ENCODE measurements at regions not wholly inside any gene's neighbourhood (a gene's known extent, or its start where the extent isn't known, plus 50 kb on each side); places are given as distances from the start of the nearest gene placed in this dataset.

DNA sequence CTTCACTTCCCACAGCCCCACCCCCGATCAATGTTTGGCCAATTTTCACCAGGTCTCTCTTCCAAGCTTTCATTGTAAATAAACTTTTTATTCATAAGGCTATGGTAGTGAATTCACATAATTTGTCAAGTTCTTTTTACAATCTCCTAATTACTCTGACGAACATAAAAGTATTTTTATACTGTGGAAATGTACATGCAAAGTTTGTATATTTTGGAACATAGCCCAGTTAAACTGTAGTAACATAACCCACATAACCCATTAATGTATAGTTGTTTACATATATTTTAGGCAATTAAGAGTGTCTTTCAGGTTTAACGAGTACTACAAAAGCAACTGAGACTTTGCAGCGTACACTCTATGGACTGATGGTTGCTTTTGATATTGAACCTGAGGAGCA, 228.3 kb upstream of the ERBB4 start:
- DNase-seq (ENCODE audit: low spot score) (no peak), ATAC-seq (ENCODE audit: low read depth) (no peak)
- Histone ChIP-seq H3K27ac (ENCODE audit: poor library complexity, severe bottlenecking) (no peak overlapping the region), H3K36me3 (ENCODE audit: low read depth) (no peaks in the 10 kb centered on the region), H3K4me3 (ENCODE audit: severe bottlenecking) (no peak overlapping the region), H3K4me1 (ENCODE audit: insufficient read depth, poor library complexity, severe bottlenecking) (no peaks in the 10 kb centered on the region), H3K27me3 (ENCODE audit: insufficient read depth, poor library complexity, severe bottlenecking) (no peaks in the 10 kb centered on the region), H3K9me3 (ENCODE audit: severe bottlenecking) (no peaks in the 10 kb centered on the region)
- TF ChIP-seq, protein P1, sequence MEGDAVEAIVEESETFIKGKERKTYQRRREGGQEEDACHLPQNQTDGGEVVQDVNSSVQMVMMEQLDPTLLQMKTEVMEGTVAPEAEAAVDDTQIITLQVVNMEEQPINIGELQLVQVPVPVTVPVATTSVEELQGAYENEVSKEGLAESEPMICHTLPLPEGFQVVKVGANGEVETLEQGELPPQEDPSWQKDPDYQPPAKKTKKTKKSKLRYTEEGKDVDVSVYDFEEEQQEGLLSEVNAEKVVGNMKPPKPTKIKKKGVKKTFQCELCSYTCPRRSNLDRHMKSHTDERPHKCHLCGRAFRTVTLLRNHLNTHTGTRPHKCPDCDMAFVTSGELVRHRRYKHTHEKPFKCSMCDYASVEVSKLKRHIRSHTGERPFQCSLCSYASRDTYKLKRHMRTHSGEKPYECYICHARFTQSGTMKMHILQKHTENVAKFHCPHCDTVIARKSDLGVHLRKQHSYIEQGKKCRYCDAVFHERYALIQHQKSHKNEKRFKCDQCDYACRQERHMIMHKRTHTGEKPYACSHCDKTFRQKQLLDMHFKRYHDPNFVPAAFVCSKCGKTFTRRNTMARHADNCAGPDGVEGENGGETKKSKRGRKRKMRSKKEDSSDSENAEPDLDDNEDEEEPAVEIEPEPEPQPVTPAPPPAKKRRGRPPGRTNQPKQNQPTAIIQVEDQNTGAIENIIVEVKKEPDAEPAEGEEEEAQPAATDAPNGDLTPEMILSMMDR (IDR thresholded peaks at IDR 0.05; ENCODE audit: poor library complexity, severe bottlenecking): no peak

DNA sequence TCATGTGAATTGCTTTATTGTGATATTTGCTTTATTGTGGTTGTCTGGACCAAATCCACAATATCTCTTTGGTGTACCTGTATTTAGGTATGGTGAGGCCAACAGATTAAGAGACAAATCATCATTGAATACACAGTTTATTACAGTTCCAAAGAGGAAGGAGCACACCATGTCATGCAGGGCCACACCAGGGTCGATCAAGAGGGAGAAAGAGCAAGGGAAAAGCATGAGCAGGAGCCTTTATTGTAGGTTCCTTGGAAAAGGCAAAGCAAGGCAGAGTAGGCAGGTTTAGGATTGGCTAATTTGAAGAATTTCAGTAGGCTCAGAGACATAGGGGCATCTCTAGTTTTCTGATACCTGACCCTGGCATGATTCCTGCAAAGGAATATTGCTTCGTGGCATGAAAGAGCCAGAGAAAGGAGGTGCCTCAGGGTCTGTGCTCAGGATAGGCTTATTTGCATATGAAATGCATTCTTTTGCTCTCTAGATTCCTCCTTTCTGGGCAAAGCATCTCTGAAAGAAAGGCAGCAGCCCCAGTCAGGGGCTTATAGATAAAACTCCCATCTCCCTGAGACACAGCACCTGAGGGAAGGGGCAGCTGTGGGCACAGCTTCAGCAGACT, 214.2 kb upstream of the ERBB4 start:
- Histone ChIP-seq H3K4me1 (ENCODE audit: insufficient read depth, poor library complexity, severe bottlenecking) (no peaks in the 10 kb centered on the region), H3K36me3 (ENCODE audit: low read depth) (no peaks in the 10 kb centered on the region), H3K9me3 (ENCODE audit: severe bottlenecking) (no peaks in the 10 kb centered on the region), H3K4me3 (ENCODE audit: severe bottlenecking) (no peak overlapping the region), H3K27ac (ENCODE audit: poor library complexity, severe bottlenecking) (no peak overlapping the region), H3K27me3 (ENCODE audit: insufficient read depth, poor library complexity, severe bottlenecking) (no peaks in the 10 kb centered on the region)
- ATAC-seq (ENCODE audit: low read depth) (no peak), DNase-seq (ENCODE audit: low spot score) (no peak)
- TF ChIP-seq, protein P1 (IDR thresholded peaks at IDR 0.05; ENCODE audit: poor library complexity, severe bottlenecking): no peak

DNA sequence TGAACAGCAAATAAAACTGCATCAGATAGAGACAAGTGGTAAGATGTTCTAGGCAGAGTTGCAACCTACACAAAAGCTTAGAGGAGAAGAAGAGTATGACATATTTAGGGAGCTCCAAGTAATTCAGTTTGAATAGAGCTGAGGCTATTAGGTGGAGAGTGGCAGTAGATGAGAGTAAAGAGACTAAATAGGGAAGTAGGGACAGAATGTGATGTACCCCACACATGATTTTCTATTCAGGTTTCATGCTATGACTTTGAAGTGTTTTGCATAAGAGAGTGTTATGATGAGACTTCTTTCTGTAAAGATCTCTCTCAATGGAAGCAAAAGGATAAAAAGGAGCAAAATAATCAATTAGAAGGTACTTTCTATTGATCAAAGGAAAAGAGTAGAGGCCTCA, 206.8 kb upstream of the ERBB4 start:
- Histone ChIP-seq H3K4me3 (ENCODE audit: severe bottlenecking) (no peak overlapping the region), H3K9me3 (ENCODE audit: severe bottlenecking) (no peaks in the 10 kb centered on the region), H3K27me3 (ENCODE audit: insufficient read depth, poor library complexity, severe bottlenecking) (no peaks in the 10 kb centered on the region), H3K27ac (ENCODE audit: poor library complexity, severe bottlenecking) (no peak overlapping the region), H3K36me3 (ENCODE audit: low read depth) (no peaks in the 10 kb centered on the region), H3K4me1 (ENCODE audit: insufficient read depth, poor library complexity, severe bottlenecking) (no peaks in the 10 kb centered on the region)
- no peak for DNase-seq (ENCODE audit: low spot score)
- TF ChIP-seq, protein P1 (IDR thresholded peaks at IDR 0.05; ENCODE audit: poor library complexity, severe bottlenecking): no peak
- ATAC-seq (ENCODE audit: low read depth): no peak

DNA sequence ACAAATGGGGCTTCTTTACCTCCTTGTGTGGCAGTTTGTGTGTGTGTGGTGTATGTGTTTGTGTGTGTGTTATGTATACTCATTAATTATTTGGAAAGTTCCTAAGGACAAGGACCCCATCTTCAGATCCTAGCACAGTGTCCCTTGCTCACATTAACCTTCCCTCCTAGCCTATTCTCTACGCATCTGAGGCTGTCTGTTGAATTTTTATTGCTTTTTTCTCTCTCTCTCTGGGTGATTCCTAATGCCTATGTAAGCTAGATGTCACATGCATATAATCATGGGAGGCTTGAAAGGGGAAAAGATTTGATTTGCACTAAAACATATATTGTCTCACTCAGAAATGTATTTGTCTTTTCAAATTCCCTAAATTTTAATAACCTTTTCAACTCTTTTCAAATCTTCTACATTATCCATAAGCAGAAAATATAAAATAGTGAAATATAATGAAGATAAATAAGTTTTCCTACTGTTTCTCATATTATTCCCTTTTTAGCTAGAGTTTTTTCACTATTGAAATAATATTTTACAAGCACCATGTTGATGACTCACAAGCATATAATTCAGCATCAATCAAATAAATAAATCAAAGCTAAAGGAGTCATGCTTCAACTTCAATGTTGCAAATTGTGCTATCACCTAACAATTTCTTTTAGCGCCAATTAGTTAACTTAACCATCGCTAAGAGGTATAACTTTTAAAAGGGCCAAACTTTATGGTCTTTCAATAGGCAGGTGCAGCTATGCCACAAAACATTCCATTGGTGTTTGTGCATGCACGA, 199.0 kb upstream of the ERBB4 start:
- H3K4me1 ChIP-seq (ENCODE audit: insufficient read depth, poor library complexity, severe bottlenecking): no peaks in the 10 kb centered on the region
- no peak for ATAC-seq (ENCODE audit: low read depth)
- TF ChIP-seq, protein P1 (IDR thresholded peaks at IDR 0.05; ENCODE audit: poor library complexity, severe bottlenecking): no peak
- H3K4me3 ChIP-seq (ENCODE audit: severe bottlenecking): no peak overlapping the region
- H3K27ac ChIP-seq (ENCODE audit: poor library complexity, severe bottlenecking): no peak overlapping the region
- no peak for DNase-seq (ENCODE audit: low spot score)
- H3K27me3 ChIP-seq (ENCODE audit: insufficient read depth, poor library complexity, severe bottlenecking): no peaks in the 10 kb centered on the region
- H3K36me3 ChIP-seq (ENCODE audit: low read depth): no peaks in the 10 kb centered on the region
- H3K9me3 ChIP-seq (ENCODE audit: severe bottlenecking): no peaks in the 10 kb centered on the region

DNA sequence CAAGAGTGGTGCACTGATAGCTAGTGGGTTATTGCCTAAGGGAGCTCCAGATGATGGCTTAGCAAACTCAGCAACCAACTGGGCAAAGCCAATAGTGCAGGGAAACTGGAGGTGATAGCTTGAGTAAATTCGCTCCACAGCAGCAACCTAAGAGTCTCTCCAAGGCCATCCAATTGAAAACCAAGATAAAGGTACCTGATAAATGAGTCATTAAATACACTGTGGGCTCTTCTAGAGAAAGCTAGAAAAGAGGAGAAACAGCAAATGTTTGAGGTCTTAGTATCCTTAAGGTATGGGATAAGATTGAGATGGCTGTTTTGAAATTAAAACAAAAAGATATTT, 197.8 kb upstream of the ERBB4 start:
- Histone ChIP-seq H3K4me1 (ENCODE audit: insufficient read depth, poor library complexity, severe bottlenecking) (no peaks in the 10 kb centered on the region), H3K27ac (ENCODE audit: poor library complexity, severe bottlenecking) (no peak overlapping the region), H3K27me3 (ENCODE audit: insufficient read depth, poor library complexity, severe bottlenecking) (no peaks in the 10 kb centered on the region), H3K9me3 (ENCODE audit: severe bottlenecking) (no peaks in the 10 kb centered on the region), H3K36me3 (ENCODE audit: low read depth) (no peaks in the 10 kb centered on the region), H3K4me3 (ENCODE audit: severe bottlenecking) (no peak overlapping the region)
- TF ChIP-seq, protein P1 (IDR thresholded peaks at IDR 0.05; ENCODE audit: poor library complexity, severe bottlenecking): no peak
- ATAC-seq (ENCODE audit: low read depth) (no peak), DNase-seq (ENCODE audit: low spot score) (no peak)
